SK-MEL-5 (cell line): ENCODE measurements at regions not wholly inside any gene's neighbourhood (a gene's known extent, or its start where the extent isn't known, plus 50 kb on each side); places are given as distances from the start of the nearest gene placed in this dataset.

Experiments used
- DNase-seq: peaks from one replicate; pipeline ENCODE4 v3.0.0-alpha.2; 2016; ENCODE audit warnings: low read depth, low spot score
- in situ Hi-C: cut with HindIII; loops from 2 replicates; pipeline ENCODE4 v1.10.0; 2016; ENCODE audit warnings: low sequenced_read_pairs, high pct_unique_total_duplicates, low pct_unique_long_range_greater_than_20kb

DNA sequence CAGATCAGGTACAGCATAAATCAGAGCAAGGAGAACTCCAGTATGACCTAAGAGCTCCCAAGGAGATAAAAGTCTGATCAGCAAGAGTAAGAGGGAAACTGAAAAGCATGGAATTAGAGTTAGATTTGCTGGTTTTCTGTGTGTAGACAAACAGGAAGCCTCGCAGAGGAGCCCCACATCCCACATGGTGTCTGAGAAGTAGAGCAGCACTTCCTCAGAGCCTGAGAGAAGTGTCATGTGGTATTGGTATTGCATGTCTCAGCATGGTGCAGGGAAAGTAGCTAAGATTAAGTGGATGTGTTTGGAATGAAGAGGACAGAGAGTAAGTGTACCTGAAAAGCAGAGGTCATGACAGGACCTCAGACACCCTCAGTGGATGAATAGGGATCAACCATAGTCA is 175.4 kb upstream of the GBE1 start:
- in situ Hi-C loops: no loop called here

DNA sequence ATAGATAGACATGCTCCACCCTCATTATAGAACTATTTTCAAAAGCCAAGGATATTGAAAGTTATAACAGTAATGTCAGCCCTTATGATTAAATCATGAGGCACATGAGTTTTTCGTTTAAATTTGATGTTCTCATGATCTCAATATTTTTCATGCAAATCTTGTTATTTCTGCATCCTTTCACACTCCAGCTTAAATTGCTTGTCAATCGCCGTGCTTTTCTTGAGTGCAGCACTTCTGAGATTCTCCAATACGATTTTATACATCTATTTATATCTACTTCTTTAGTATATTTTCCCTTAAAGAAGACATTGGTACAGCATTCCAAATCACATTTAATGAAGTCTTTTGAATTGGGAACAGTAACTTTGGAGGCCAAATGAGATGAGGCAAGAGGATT is 171.2 kb upstream of the GBE1 start:
- no peak for DNase-seq
- in situ Hi-C loops: no loop called here

More for the DNA sequence above, 175.4 kb upstream of the GBE1 start:
- DNase-seq: no peak

DNA sequence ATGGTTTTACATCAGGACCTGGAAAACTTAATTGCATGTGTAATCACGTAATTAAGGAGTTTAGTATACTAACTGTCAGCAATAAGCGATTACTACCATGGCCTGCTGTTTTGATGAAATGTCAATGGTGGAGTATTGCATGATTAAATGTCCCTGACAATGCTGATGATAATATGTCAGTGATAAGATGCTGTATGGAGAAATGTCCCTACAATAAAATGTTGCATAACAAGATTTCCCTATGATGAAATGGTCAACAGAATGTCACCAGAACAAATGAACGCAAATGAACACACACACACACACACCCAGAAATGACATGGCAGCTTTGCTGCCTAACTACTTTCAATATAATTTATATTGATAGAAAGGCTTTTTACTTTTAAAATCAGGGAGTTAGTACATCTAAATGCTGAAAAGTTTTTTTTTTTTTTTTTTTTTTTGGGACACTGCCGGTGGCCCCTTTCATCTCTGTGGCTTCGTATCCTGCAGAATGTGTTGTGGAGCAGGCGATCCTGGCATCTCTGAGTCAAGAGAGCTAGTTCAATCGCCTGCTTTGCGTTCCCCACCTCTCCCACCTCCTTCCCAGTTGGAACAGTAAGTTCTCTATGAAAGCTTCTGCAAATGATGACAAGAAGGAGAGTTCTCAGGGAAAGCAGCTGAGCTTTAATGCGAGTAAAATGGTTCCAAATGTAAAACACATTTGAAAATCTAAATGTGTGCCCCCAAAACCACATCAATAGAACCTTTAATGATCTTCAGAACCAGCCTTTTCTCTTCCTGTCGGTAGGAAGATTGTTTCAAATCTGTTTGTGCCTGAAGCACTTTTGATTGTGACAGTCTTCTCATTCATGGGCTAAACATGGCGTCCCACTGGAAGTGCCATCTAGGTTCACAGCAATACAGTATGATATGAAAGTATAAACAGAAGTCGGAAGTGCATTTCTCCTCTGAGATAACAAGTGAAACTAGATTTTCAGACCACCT is 170.1 kb upstream of the GBE1 start:
- peak; percentile 16 for DNase-seq
- in situ Hi-C loops: no loop called here

DNA sequence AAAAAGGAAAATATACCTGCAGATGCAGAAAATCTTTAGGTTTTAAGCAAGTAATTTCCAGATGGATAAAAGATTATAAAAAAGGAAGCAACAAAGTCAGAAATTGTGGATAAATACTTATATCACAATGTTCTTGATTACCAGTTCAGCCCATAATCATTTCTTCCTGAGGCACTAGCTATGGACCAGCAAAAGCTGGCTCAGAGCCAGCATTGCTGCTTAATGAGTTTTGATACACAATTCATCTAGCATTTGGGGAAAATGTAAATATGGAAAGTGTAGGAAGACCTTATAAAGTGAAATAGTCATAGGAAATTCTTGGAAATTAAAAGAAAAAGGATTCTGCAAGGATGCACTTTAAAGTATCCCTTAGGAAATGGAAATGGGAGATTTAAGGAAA is 168.3 kb upstream of the GBE1 start:
- in situ Hi-C loops: no loop called here

DNA sequence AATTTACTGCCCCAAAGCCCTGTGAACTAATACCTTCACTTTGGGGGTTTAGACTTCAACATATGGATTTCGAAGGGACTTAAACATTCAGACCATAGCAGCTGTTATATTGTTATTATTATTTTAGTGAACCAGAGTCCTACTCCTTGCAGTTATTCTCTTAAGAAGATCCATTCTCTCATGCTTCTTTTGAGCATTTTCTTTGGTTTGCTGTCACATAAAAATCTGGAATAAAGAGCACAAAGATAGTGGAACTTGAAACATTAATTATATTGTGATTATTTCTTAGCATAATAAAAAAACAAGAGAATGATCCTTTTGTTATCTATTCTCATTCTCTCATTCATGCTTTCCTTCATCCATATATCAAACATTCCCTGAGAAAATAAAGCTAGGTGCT is 166.4 kb upstream of the GBE1 start:
- in situ Hi-C loops: no loop called here
- no peak for DNase-seq

More for the DNA sequence above, 168.3 kb upstream of the GBE1 start:
- no peak for DNase-seq

DNA sequence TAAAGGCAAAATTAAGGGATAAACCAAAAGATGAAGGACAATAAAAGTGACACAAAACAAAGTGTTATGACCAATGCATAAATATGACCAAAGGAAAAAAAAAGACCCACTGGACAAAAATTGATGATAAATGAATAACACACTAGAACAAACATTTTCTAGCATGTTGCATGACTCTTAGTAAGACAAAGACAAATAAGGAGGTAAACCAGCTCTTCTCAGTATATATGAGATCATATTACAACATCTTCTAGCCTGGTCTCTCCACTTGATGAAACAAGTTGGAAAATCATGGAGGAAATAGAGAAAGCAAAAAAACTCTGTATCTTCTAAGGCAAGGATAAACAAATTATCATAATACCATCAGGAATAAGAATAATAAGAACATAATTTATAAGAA is 163.9 kb upstream of the GBE1 start:
- in situ Hi-C loops: no loop called here
- no peak for DNase-seq

DNA sequence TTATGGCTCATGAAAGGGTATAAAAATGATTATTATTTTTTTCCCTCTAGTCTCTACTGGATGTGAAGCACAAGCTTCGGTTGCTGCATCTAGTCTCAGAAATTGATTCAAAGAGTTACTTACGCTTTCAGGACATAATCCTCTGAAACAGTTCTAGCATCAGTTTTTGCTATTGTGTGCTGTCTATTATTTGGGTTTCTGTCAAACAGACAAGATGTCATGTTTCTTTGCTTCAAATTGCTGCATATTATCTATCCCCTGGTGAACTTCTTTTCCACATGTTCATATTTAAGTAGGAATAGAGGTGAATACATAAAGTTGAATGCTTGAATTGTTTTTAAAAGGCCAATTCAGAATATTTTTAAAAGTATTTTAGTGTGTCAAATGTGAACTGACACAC is 161.6 kb upstream of the GBE1 start:
- DNase-seq: no peak
- in situ Hi-C loops: no loop called here

DNA sequence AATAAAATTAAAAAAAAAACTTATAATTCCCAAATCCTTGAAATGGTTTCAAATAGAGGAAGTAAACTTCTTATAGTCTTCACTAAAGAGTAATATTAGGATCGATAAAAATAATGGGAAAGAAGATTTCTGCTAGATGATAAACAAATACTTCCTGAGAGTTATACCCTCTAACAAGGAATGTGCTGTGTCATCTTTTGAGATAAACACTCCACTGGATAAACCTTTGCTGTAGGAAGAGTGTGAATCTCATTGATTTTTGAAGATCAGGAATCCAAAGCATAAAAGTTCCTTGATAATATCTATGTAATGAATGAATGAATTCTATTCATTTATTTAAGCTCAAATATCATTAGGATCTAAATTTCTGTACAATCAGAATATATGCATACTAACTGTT is 161.0 kb upstream of the GBE1 start:
- no peak for DNase-seq
- in situ Hi-C loops: no loop called here

DNA sequence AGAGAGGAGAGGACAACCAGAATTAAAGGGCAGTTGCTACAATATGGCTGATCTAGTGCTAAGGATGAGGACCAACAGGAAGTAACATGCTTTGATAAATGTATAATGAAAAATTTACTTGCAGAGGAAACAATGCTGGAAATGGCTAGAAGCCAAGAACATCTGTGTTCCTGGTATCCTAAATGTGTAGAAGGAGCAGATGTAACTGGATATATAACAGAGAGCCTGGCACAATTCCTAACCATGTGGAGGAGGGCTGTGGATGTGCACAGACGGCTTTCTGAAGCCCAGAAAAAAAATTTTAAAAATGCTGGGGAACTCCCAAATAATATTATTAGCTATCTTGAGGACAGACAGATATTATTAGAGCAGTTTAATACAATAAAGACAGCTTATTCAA is 159.4 kb upstream of the GBE1 start:
- DNase-seq: no peak
- in situ Hi-C loops: no loop called here

DNA sequence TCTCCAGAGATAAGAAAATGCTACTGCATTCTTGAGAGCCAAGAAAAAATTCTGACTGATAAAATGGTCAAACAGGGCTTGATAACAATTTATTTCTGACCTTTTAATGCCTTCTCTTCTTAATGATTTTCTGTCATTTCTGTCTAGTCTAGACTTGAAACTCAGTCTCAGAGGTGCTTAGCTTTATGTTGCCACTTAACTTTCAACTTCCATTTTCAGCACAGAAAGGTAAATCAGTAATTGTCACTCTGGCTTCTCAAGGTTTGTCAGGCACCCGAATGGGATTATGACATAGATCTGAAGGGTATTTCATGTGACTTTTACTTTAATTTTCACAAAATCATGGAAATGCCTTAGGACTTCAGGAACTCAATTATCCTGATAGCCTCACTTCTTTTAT is 155.4 kb upstream of the GBE1 start:
- no peak for DNase-seq
- in situ Hi-C loops: no loop called here

DNA sequence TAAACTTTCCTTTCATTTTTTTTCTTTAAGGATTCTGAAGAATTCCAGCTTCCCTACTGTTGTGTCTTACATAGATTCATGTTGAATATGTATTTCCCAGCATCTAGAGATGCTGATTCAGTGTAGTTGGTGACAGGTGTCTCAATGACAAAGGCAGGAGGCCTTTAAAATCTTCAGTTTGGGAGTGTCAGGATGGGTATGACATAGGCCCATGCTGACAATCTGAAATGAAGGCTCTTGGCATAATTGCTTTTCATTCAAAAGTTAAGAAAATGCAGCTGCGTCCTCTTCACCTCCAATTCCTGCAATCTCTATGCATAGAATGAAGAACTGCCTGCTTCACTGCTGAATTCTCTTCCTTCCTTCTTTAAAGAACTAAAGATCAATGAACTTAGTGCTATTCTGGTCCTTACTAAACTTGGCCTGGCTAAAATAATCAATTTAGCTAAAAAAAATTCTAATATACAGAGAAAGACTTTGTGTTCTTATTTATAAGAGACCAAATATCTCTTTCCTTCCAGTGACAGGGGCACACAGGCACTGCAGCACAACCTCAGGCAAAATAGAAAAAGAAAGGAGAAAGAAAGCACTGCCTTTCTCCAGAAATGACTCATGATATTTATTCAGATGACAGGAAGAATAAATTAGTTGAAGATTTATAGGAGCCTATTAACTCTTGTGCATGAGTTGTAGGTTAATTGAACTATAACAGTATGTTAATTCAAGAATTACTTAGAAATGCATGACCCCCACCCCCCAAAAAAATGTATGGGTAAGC is 152.6 kb upstream of the GBE1 start:
- in situ Hi-C loops: no loop called here
- no peak for DNase-seq

DNA sequence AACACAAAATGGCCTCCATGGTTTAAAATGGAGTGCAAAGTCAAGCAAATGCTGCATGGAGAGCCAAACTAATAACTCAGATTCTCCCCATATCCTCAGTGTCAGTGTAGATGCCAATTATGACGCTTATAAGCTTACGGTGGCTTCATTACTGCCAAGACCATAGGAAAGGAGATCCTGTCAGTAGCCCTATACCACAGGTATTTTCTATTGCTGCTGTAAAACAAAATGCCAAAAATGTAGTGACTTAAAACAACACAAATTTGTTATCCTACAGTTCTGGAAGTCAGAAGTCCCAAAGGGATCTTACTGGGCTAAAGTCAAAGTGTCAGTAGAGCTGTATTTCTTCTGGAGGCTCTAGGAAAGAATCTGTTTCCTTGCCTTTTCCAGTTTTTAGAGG is 149.8 kb upstream of the GBE1 start:
- in situ Hi-C loops: no loop called here
- DNase-seq: no peak

DNA sequence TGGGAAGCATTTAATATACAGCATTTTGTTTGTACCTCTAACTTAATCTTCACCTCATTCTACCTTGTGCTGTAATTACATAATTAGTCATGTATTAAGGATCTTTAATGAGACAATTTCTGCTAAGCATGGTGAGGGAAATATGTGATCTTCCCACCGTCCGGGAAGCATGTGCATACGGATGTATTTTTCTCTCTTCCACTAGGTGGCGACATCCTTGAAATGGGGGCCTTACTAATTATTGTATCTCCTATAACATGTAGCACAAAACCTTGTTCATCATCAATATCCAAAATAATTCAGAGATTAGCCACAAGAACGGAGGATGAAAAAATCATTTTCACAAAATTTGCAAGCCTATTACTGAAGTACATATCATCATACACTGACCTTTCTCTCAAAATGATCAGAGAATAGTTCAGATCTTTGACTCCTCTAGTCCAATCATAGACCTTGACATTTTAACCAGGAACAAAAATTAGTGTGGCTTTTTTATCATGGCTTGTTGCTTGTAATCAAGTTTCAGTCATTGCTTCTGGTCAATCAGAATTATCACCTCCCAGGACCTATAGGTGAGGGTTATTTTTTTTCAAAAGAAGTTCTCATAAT is 148.9 kb upstream of the GBE1 start:
- in situ Hi-C loops: no loop called here
- DNase-seq: peak; percentile 64

DNA sequence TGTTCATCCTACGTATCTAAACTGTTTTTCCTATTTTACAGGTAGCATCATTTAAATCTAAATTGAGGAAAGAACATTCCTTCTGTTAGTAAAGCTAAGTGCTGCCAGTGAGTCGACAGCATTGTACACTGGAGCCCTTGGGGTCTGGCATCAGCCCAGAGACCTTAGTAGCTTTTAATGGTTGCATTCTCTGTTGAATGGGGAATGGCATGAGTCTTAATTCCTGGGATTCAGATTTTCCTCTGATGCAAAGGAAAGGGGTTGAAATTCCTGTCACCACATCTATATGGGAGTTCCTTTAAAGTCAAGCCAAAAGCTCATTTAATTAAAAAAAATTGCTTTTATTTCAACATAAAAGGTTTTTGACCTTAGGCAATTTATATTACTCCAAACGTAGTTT is 148.4 kb upstream of the GBE1 start:
- in situ Hi-C loops: no loop called here
- no peak for DNase-seq

DNA sequence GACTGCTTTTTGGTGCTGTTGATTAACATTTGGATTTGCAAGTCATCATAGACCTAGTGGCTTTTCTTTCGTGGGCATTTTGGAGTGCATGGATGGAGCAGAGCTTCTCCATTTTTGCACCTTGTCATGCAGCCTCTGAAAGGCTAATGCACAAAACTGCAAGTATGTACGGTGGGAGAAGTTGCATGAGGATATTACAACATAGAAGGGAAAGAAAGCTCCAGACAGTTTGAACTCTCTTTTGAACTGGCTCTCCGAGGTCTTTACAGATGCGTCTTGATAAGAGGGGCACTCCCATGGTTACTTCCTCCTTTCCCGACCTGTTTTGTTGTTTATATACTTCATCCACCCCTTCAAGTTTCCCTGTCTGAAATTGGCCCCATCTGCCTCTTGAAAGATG is 147.1 kb upstream of the GBE1 start:
- DNase-seq: no peak
- in situ Hi-C loops: no loop called here

DNA sequence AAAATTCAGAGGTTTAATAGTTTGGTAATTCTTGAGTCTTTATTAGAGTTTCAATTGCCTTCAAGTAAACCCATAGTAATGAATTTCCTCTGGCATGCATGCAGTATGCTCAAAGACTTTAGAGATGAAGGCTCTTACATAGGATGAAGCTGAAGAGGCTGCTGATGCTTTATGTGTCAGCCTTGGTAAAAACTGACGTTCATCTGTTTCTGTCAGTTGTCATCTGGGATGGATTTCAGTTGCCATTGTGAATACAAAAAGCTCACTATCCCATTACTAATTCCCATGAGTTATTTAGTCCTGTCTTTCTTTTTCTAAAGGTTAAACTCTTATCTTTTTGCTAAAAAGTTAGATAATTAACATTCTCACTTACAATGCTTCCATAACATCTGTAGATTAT is 136.9 kb upstream of the GBE1 start:
- in situ Hi-C loops: no loop called here
- DNase-seq: no peak

DNA sequence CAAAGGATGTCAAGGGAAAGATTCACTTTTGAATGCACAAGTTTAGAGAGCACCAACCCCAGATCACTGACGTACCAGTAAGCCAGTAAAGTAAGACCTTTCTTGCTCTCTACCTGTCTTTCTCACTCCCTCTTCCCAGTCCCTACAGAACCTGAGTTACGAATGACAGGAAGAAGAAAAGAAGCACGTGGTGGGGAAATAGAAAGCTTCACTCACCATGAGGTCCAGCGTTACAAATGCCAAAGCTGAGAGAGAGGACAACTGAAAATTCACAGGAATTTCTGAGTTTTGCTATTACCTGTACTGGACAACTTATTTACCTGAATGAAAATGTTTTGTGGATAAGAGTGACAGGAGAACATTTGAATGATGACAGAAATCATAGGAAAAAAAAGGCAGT is 133.2 kb upstream of the GBE1 start:
- in situ Hi-C loops: no loop called here
- no peak for DNase-seq

DNA sequence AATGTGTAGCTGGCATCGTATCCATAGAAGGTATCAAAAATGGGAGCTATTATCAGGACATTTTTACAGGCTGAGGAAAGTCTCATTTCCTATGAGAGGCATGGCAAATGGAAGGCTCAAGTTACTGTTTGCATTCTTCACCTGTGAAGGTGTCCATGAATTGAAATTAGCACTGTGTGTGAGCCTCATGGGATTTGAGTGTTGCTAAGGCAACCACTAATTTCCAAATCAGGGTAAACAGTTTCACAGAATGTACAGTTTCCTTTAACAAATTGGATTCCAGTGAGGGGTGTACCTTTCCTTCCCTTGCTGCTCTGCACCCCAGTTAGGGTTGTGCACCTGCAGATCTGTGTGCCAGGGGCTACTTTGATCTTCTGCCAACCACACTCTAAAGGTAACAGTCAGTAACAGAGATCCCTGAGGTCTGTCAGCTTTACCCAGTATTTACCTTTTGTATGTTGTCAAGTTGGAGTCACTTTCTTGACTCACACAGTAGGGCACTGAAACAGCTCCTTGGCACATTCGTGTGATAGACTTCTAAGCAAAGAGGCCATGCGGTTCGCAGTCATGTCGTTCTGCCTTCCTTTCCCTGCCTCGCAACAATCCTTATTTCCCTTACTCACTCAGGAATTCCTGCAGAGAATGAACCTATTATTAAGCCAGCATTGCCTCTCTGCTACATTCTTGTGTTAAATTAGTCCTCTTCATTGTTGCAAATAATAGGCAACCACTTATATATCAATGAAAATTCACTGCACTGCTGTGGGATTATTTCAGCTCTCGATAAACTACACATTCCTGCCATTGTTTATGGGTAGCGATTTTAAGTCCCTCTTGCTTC is 129.8 kb upstream of the GBE1 start:
- no peak for DNase-seq
- in situ Hi-C loops: no loop called here
